LNCAP (cell line): ENCODE measurements at regions not wholly inside any gene's neighbourhood (a gene's known extent, or its start where the extent isn't known, plus 50 kb on each side); places are given as distances from the start of the nearest gene placed in this dataset.

Experiments used
- CTCF ChIP-seq: fragments of 450-650 bp; IDR thresholded peaks from 2 replicates; pipeline ENCODE4 v1.5.1; 2017; ENCODE audit warnings: mild to moderate bottlenecking

- no peak for TF ChIP-seq CTCF
Measured at GRCh38 chr6:126123226-126123625, 136.9 kb downstream of the TRMT11 start.

- no peak for TF ChIP-seq CTCF
Measured at GRCh38 chr6:126127659-126128058, 141.3 kb downstream of the TRMT11 start.

GRCh38 chr6:126131246-126131645 is 144.9 kb downstream of the TRMT11 start:
- no peak for TF ChIP-seq CTCF

GRCh38 chr6:126133984-126134383 is 147.6 kb downstream of the TRMT11 start:
- TF ChIP-seq CTCF, result no peak

- TF ChIP-seq CTCF, result no peak
Measured at GRCh38 chr6:126134491-126134890, 148.2 kb downstream of the TRMT11 start.

- no peak for TF ChIP-seq CTCF
Measured at GRCh38 chr6:126140015-126140414, 153.7 kb downstream of the TRMT11 start.

GRCh38 chr6:126143761-126144251 is 157.5 kb downstream of the TRMT11 start:
- no peak for TF ChIP-seq CTCF

GRCh38 chr6:126145351-126145750 is 159.0 kb downstream of the TRMT11 start:
- no peak for TF ChIP-seq CTCF
